Fibroblast of lung (primary cell): ENCODE measurements at regions not wholly inside any gene's neighbourhood (a gene's known extent, or its start where the extent isn't known, plus 50 kb on each side); places are given as distances from the start of the nearest gene placed in this dataset.

Experiments
- DNase-seq, 2 donors: peaks; one replicate each; pipeline versions ENCODE4 v3.0.0 to v3.0.0-alpha.2; 2010; ENCODE audit warnings: low read depth in 2 of 2
- H2AFZ ChIP-seq: 2 replicates; pipeline ENCODE4 v1.5.1; 2012; ENCODE audit warnings: low read length, control low read depth, inconsistent platforms
- H3K27ac ChIP-seq: 2 replicates; pipeline ENCODE4 v1.5.1; 2011; ENCODE audit warnings: low read length, control low read depth; ENCODE audit not compliant: insufficient read depth
- H3K27me3 ChIP-seq: 2 replicates; pipeline ENCODE4 v1.5.1; 2011; ENCODE audit warnings: mild to moderate bottlenecking, low read length; ENCODE audit not compliant: control insufficient read depth, insufficient read depth
- H3K36me3 ChIP-seq: 2 replicates; pipeline ENCODE4 v1.5.1; 2011; ENCODE audit warnings: low read length; ENCODE audit not compliant: control insufficient read depth, insufficient read depth
- H3K4me1 ChIP-seq: 2 replicates; pipeline ENCODE4 v1.5.1; 2011; ENCODE audit warnings: low read length; ENCODE audit not compliant: control insufficient read depth, insufficient read depth; ENCODE audit errors: extremely low read depth
- H3K4me2 ChIP-seq: 2 replicates; pipeline ENCODE4 v1.5.1; 2011; ENCODE audit warnings: low read length, control low read depth; ENCODE audit not compliant: insufficient read depth; ENCODE audit errors: extremely low read depth
- H3K4me3 ChIP-seq, 4 experiments: fragments of 200-600 bp in 1 of 4; sonication (generic) in 1 of 4; replicated peaks in 1 of 4; 2 replicates each; pipeline ENCODE4 v1.5.1; 2011 to 2016; ENCODE audit warnings: low read length in 4 of 4, low read depth in 3 of 4, mild to moderate bottlenecking in 3 of 4, control low read depth in 2 of 4, inconsistent platforms in 1 of 4, mixed read lengths in 1 of 4; ENCODE audit not compliant: insufficient read depth in 1 of 4; ENCODE audit errors: control extremely low read depth in 1 of 4
- H3K79me2 ChIP-seq: 2 replicates; pipeline ENCODE4 v1.5.1; 2012; ENCODE audit warnings: mild to moderate bottlenecking, low read length, inconsistent platforms; ENCODE audit not compliant: control insufficient read depth, insufficient read depth
- H3K9ac ChIP-seq: 2 replicates; pipeline ENCODE4 v1.5.1; 2011; ENCODE audit warnings: mild to moderate bottlenecking, low read length, control low read depth; ENCODE audit not compliant: insufficient read depth
- H3K9me3 ChIP-seq: 2 replicates; pipeline ENCODE4 v1.5.1; 2012; ENCODE audit warnings: low read depth, low read length; ENCODE audit not compliant: control insufficient read depth, insufficient read depth
- H4K20me1 ChIP-seq: 2 replicates; pipeline ENCODE4 v1.5.1; 2011; ENCODE audit warnings: low read length; ENCODE audit not compliant: control insufficient read depth, insufficient read depth; ENCODE audit errors: extremely low read depth
- EZH2 ChIP-seq: IDR thresholded peaks from 2 replicates; pipeline ENCODE4 v1.5.1; 2012; ENCODE audit warnings: low read length, control low read depth, mild to moderate bottlenecking; ENCODE audit errors: missing control alignments
- TF ChIP-seq, protein P1 (sequence below), 2 donors: IDR thresholded peaks in 1 of 2; conservative IDR thresholded peaks in 1 of 2; 1 replicate in 1 of 2; 2 replicates in 1 of 2; pipeline ENCODE4 v1.5.1; 2011 to 2012; ENCODE audit warnings: low read length in 2 of 2, control low read depth in 1 of 2, inconsistent platforms in 1 of 2, low read depth in 1 of 2, mild to moderate bottlenecking in 1 of 2

GRCh38 chr9:19947996-19948395 is 159.2 kb upstream of the SLC24A2 start:
- no peak for DNase-seq
- Histone ChIP-seq H3K9me3 (no peaks in the 10 kb centered on the region), H3K4me2 (no peak overlapping the region), H3K79me2 (no peaks in the 10 kb centered on the region), H3K27me3 (no peaks in the 10 kb centered on the region), H3K27ac (no peak overlapping the region), H3K9ac (no peak overlapping the region), H3K36me3 (no peaks in the 10 kb centered on the region), H4K20me1 (no peaks in the 10 kb centered on the region), H3K4me3 (no peak overlapping the region), H2AFZ (no peak overlapping the region), H3K4me1 (no peaks in the 10 kb centered on the region)
- no peak for TF ChIP-seq EZH2
- TF ChIP-seq, protein P1, sequence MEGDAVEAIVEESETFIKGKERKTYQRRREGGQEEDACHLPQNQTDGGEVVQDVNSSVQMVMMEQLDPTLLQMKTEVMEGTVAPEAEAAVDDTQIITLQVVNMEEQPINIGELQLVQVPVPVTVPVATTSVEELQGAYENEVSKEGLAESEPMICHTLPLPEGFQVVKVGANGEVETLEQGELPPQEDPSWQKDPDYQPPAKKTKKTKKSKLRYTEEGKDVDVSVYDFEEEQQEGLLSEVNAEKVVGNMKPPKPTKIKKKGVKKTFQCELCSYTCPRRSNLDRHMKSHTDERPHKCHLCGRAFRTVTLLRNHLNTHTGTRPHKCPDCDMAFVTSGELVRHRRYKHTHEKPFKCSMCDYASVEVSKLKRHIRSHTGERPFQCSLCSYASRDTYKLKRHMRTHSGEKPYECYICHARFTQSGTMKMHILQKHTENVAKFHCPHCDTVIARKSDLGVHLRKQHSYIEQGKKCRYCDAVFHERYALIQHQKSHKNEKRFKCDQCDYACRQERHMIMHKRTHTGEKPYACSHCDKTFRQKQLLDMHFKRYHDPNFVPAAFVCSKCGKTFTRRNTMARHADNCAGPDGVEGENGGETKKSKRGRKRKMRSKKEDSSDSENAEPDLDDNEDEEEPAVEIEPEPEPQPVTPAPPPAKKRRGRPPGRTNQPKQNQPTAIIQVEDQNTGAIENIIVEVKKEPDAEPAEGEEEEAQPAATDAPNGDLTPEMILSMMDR (conservative IDR thresholded peaks at IDR 0.05 in 1 of 2, IDR thresholded peaks at IDR 0.05 in 1 of 2; ENCODE audit: low read depth in 1 of 2, low read length in 2 of 2), result no peak

- Histone ChIP-seq H3K4me2 (no peak overlapping the region), H3K27ac (no peak overlapping the region), H3K4me3 (no peak overlapping the region), H3K36me3 (no peaks in the 10 kb centered on the region), H3K9me3 (no peaks in the 10 kb centered on the region), H2AFZ (no peak overlapping the region), H3K79me2 (no peaks in the 10 kb centered on the region), H4K20me1 (no peaks in the 10 kb centered on the region), H3K9ac (no peak overlapping the region), H3K4me1 (no peaks in the 10 kb centered on the region), H3K27me3 (no peaks in the 10 kb centered on the region)
- TF ChIP-seq EZH2, result no peak
- TF ChIP-seq, protein P1 (conservative IDR thresholded peaks at IDR 0.05 in 1 of 2, IDR thresholded peaks at IDR 0.05 in 1 of 2; ENCODE audit: low read depth in 1 of 2, low read length in 2 of 2), result peak; percentile 57 to 63
- DNase-seq, result peak; percentile 36 to 58
Observed at GRCh38 chr9:19946441-19947109, 157.7 kb upstream of the SLC24A2 start.

- Histone ChIP-seq H3K9me3 (no peaks in the 10 kb centered on the region), H3K27me3 (no peaks in the 10 kb centered on the region), H3K79me2 (no peaks in the 10 kb centered on the region), H3K4me1 (no peaks in the 10 kb centered on the region), H3K4me3 (no peak overlapping the region), H3K4me2 (no peak overlapping the region), H3K27ac (no peak overlapping the region), H3K9ac (no peak overlapping the region), H3K36me3 (no peaks in the 10 kb centered on the region), H2AFZ (no peak overlapping the region), H4K20me1 (no peaks in the 10 kb centered on the region)
- no peak for TF ChIP-seq EZH2
- TF ChIP-seq, protein P1 (conservative IDR thresholded peaks at IDR 0.05 in 1 of 2, IDR thresholded peaks at IDR 0.05 in 1 of 2; ENCODE audit: low read depth in 1 of 2, low read length in 2 of 2), result no peak
- DNase-seq, result no peak
Observed at GRCh38 chr9:19941874-19942273, 153.0 kb upstream of the SLC24A2 start.
